HG02571 (cell line): ENCODE measurements at regions not wholly inside any gene's neighbourhood (a gene's known extent, or its start where the extent isn't known, plus 50 kb on each side); places are given as distances from the start of the nearest gene placed in this dataset.
"Not testable (repeated sequence)": the region's sequence is repeated elsewhere in the genome, so short reads cannot be mapped to it uniquely, and the experiment has no call there.

Experiments used
- ATAC-seq: cut with Tn5 transposase; IDR thresholded peaks from one replicate; pipeline ENCODE4 v1.9.1; 2021; ENCODE audit warnings: mild to moderate bottlenecking, moderate library complexity; ENCODE audit not compliant: unreplicated experiment

DNA sequence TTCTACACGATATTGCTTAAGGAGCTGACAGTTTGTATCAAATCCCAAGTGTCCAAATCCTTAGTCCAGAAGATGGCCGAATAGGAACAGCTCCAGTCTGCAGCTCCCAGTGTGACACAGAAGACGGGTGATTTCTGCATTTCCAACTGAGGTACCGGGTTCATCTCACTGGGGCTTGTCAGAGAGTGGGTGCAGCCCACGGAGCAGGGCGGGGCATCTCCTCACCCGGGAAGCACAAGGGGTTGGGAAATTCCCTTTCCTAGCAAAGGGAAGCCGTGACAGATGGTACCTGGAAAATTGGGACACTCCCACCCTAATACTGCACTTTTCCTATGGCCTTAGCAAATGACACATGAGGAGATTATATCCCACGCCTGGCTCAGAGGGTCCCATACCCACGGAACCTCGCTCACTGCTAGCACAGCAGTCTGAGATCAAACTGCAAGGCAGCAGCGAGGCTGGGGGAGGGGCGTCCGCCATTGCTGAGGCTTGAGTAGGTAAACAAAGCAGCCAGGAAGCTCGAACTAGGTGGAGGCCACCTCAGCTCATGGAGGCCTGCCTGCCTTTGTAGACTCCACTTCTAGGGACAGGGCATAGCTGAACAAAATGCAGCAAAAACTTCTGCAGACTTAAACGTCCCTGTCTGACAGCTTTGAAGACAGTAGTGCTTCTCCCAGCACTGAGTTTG, 162.3 kb upstream of the MAP2 start:
- not testable (repeated sequence) for ATAC-seq

DNA sequence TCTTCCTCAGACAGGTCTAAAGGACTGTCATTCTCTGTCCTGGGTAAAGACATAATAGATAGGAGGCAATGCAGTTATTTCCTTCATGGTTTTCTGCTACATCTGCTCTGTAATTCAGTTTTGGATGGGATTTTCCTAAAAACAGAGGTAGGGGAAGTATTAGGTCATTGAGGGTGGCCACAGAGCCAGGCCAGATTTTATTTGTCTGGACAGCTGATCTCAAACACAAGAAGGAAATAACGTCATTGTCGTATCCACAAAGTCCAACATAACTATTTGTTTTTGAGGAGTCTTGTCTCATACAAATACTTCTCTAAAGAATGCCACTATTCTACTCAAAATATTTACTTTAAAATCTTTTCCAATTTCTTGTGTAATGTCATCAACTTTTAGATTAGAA, 154.8 kb upstream of the MAP2 start:
- ATAC-seq = no peak

DNA sequence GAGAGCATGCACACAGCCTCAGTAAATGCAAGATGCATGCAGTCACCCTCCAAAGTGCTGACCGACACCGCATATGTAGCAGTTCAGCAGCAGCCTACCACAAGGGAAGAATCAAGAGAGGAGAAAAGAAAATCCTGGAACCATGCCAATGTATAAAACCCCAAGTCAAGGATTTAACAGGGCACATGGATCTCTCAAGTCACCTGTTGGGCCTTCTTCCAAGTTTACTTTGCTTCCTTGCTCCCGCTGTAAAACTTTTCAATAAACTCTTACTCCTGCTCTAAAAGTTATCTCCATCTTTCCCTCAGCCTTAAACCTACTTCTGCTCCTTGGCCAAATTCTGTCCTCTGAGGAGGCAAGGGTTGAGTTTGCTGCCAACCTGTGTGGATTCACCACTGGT, 147.8 kb upstream of the MAP2 start:
- no peak for ATAC-seq

DNA sequence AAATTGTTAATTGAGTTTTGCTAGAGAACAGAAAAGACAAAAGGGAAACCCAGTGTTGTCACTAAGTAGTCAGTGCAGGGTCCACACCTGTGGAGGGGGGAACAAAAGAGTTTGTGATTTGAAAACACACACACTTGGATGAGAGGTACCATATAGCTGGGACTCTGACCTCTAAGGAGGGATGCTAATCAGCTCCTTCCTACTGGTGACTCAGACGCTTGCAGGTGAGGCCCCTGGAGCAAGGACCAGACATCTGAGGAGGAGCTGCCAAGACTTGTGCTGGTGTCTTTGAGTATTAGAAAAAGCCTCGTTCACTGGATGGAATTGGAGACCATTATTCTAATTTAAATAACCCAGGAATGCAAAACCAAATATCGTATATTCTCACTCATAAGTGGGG, 146.4 kb upstream of the MAP2 start:
- ATAC-seq = no peak

DNA sequence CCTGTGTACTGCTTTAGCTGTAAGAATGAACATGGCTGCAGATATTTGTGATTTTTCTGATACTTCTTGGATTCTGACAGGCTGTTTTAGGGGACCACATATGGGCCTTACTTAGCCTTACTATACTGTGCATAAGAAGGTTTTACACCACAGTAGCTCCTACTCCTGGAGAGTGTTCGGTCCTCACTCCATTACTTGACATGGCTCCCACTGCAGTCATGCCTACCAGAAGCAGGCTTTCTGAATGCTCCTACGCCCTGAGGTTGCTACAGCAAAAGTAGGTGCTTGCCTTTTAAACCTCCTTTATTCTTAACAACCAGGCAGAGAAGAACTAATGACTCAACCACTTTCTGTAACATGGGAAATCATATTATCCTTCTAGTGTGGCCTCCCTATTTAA, 125.2 kb upstream of the MAP2 start:
- ATAC-seq = no peak

DNA sequence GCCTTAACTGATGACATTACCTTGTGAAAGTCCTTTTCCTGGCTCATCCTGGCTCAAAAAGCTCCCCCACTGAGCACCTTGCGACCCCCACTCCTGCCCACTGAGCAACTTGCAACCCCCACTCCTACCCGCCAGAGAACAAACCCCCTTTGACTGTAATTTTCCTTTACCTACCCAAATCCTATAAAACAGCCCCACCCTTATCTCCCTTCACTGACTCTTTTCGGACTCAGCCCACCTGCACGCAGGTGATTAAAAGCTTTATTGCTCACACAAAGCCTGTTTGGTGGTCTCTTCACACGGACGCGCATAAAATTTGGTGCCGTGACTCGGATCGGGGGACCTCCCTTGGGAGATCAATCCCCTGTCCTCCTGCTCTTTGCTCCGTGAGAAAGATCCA, 124.4 kb upstream of the MAP2 start:
- not testable (repeated sequence) for ATAC-seq

DNA sequence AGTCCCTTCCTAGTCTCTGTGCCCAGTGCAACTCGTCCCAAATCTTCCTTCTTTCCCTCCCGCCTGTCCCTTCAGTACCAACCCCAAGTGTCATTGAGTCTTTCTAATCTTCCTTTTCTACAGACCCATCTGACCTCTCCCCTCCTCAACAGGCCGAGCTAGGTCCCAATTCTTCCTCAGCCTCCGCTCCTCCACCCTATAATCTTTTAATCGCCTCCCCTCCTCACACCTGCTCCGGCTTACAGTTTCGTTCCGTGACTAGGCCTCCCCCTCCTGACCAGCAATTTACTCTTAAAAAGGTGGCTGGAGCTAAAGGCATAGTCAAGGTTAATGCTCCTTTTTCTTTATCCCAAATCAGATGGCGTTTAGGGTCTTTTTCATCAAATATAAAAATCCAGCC, 123.1 kb upstream of the MAP2 start:
- ATAC-seq = not testable (repeated sequence)

DNA sequence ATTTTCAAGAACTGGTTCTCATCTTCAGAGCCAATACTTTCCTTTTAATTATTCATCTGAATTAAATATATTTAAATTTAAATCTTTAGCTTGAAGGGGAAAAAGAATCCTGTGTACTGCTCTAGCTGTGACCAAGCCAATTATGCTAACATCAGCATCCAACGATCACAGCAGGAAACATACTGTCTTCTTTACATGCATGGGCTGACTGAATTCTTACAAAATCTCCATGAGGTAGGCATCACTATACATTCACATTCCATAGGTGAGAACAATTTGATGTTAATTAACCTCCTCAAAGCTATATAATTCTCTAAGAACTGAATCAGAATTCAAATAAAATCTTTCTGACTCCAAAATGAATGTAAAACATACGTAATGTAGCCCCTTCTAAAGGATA, 118.8 kb upstream of the MAP2 start:
- no peak for ATAC-seq

DNA sequence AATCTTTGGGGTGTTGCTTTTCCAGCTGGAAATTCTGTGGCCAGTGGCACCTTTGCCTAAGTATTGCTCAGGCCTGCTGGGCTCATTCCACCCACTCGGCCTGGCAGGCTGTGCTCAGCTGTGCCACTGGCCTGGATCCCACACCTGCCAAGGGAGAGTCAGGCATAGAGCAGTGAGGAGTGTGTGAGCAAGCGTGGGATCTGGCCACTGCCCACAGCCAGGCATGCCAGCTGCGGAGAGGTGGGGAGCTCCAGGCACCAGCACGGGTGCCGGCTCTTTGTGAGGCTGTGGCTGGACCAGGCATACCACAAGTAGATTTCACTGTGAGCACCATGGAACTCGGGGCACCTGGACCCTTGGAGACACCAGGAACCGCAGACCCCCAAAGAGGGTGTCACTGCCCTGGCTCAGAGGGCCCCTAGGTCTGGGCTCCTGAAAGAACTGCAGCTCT, 118.1 kb upstream of the MAP2 start:
- no peak for ATAC-seq

DNA sequence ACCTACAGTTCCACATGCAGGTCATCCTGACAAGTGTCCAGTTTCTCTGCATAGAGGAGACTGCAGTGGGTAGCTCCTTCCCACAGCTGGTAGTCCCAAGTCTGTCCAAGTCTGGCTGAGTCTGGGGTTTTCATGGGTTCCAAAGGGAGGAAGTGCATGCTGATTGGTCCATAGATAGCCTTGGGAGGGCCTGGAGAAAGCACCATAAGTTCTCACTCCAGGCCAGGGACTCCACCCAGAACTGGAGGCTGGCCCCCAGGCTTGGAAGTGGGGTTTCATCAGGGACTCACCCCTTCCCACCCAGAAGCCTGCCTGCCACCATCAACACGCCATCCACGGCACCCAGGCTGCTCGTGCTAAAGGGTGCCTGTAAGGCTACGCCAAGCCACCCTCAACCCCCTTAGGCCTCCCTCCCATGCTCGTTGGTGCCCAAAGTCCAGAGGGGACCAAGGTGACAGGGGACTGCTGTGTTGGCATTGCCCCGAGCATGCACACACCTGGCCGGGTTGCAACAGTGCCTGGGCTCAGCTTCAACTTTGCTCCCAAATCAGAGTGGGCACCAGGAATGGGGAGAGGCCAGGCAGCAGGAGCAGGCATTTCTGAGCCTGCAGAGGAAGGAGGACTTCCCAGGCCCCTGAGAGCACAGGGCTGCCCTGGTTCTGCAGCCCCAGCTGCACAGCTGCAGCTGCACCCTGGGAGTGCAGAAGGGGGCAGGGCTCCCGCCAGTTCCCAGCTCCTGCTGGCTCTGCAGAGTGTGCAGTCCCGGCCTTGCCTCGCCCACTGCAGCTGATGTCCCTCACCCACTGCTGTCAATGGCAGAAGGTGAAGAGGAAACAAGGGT, 116.5 kb upstream of the MAP2 start:
- ATAC-seq = no peak

DNA sequence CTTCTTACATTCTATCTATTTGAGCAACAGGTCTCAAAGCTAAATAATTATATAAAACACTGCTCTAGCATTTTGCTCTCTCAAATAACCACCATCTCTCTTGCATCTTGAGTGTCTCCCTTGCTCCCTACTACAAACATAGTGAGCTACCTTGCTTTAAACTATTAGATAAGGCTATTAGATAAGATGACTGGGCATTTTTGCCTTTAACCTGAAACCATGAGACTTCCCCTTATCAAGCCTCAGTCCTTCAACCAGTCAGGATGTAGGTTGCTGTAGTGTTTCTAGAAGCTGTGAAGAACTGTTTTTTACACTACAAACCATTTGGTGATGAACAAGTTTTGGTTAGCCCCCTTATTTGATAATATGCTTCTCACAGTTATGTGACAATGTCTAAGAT, 115.4 kb upstream of the MAP2 start:
- no peak for ATAC-seq

DNA sequence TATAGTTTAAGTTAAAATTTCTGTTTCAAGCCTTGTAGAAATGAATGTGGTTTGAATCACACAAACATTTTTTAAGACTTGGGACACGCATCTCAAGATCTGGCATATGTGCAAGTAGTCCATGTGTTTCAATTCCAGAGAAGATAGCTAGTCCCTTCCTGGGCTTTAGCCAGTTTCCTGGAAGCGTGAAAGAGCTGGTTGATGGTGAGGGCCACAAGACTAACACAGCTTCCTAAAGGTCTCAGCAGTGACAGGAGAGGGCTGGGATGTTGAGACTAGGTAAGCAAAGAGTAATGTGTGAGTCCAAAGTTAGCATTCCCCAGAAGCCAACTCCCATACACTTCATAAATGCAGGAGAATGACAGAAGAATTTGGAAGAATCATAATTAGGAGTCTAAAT, 111.9 kb upstream of the MAP2 start:
- ATAC-seq = no peak

DNA sequence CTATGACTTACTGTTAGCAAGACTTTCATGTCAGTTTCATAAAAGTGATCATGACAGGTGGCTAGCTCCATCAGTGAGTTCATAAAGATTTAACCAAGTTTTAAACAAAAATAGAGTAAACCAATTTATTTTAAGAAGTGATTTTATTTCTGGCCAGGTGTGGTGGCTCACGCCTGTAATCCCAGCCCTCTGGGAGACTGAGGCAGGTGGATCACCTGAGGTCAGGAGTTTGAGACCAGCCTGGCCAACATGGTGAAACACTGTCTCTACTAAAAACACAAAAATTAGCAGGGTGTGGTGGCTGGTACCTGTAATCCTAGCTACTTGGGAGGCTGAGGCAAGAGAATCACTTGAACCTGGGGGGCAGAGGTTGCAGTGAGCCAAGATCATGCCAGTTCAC, 111.4 kb upstream of the MAP2 start:
- not testable (repeated sequence) for ATAC-seq

DNA sequence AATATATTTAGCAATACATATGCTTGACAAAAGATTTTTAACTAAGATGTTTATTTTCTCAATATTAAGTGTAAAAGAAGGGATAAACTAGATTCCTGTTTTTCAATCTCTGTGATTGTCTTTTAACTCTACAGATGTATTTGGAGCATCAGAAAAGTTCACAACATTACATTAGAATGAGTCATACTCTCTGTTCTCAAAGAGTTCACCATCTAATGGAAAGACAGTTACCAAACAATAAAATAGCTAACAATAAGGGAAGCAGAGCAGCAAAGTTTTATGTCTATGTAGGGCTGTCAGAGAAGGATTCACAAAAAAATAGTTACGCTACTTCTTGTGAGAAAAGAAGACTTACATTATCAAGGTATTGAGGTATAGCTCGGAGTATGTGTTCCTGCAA, 109.2 kb upstream of the MAP2 start:
- no peak for ATAC-seq

DNA sequence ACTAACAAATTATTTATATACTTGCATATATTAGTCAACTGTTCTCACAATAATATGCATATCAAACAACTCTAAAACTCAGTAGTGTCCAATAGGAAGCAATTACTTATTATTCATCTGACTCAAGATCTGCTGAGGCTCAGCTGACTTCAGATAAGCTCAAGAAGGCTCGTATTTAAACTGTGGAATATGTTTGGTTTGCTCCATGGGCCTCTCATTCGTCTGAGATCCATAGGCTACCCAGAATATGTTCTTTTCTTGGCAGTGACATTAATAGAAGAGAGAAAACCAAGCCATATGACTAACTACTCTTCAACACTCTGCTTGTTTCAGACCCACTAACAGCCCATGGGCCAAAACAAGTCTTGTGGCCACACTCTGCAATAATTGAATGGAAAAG, 107.7 kb upstream of the MAP2 start:
- no peak for ATAC-seq

DNA sequence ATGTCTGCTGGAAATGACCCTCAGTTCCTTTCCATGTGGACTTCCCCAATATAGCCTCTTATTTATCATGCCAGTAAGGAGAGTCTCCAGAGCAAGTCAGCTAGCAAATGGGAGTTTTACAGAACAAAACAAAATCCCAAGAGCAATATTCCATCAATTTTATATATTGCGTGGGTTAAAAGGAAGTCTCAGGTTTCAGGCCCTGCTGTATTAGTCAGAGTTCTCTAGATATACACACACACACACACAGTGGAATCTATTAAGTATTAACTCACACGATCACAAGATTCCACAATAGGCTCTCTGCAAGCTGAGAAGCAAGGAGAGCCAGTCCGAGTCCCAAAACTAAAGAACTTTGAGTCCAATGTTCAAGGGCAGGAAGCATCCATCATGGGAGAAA, 102.8 kb upstream of the MAP2 start:
- ATAC-seq = no peak

DNA sequence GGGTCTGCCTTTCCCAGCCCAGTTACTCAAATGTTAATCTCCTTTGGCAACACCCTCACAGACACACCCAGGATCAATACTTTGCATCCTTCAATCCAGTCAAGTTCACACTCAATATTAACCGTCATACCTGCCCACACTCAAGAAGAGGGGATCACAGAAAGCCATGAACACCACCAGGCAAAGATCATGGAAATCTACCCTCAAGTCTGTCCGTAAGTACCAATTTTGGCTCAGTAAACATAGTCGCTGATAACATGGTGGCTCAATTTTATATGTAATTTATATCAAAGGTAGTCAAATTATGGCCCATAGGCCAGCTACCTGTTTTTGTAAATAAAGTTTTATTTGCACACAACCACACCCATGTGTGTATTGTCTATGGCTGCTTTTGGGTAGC, 102.3 kb upstream of the MAP2 start:
- no peak for ATAC-seq

DNA sequence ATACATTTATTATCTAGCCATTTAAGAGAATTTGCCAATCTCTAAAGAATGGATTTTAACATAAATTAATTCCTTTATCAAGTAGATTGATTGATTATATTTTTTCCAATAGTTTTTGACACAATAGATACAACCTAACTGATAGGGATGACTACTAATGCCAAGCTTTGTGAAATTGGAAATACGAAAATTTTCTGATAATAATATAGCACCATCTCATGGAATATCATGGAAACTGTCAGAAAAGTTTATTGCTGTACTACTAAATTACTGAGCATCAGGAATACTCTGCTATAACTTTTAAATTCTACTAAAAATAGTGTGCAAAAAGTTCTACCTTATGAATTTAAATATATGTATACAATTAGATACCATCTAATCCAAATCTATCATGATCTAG, 101.8 kb upstream of the MAP2 start:
- no peak for ATAC-seq

DNA sequence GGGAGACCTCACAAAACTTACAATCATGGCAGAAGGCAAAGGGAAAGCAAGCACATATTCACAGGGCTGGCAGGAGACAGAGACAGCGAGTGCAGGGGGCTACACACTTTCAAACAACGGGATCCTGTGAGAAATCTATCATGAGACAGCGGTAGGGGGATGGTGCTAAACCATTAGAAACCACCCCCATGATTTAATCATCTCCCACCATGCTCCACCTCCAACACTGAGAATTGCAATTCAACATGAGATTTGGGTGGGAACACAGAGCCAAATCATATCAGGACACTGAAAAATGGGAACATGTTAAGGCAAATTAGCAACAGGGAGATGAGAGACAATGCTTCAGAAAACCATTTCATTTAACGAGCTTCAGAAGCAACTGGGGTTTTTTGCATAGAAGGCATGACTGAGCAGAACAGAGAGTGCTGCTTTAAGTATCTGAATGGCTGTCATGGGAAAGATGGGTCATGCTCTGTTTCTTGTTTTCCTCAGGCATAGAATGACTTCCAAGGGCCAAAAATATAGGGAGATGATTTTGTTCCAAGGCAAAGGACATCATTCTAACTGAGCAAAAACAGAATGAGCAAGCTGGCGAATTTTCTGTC, 100.8 kb upstream of the MAP2 start:
- ATAC-seq = no peak

DNA sequence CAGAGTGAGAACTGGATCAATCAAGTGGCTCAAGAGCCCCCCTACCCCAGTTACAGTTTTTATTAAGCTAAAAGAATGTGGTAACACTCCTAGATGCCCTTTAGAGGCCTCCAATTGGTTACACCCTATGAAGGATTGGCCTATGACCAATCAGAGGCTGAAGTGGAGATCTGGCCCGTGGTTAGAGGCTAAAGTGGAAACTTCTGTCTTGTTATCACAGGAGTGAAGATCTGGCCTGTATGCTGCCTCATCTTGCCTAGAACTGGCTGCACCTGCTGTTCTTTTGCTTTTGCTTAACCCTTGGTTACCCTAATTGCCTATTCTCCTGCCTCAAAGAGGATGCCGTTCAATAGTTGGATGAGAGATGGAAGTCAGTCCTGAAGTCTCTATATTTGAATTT, 100.1 kb upstream of the MAP2 start:
- no peak for ATAC-seq

DNA sequence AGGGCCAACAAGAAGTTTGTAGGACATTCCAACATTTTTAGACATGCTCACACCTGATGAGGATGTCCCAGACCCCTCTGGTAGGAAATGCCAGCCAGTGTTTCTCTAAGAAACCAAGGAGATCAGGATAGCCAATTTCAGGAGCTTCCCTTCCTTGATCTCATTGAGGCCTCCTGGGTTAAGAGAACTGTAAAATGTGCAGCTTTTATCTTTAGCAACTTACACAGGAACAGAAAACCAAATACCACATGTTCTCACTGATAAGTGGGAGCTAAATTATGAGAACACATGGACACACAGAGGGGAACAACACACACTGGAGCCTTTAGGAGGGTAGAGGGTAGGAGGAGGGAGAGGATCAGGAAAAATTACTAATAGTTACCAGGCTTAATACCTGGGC, 99.6 kb upstream of the MAP2 start:
- no peak for ATAC-seq

DNA sequence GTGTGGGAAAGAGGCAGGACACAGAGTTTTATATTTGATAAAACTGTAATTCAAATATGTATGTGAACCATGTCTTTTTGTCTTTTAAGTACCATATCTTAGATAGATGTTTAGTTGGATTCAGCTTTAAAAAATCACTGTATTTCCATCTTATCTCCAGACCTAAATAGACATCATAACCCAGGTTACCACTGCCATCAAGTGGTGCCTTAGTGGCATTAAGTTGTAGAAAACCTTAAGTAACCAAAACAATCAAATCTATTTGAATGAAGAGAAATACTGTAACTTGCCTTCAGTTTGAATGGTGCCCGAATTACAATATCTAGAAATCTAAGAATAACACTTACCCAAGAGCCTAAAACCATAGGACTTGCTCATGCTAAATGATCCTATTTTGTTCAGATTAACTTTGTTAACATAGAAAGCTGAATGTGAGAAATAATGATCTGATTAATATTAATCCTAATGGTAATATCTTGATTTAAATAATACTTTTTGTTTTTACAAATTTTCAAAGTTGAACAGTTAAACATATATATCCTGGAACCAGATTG, 92.5 kb upstream of the MAP2 start:
- no peak for ATAC-seq
